RPMI7951 (cell line): ENCODE measurements at regions not wholly inside any gene's neighbourhood (a gene's known extent, or its start where the extent isn't known, plus 50 kb on each side); places are given as distances from the start of the nearest gene placed in this dataset.
"Not testable (repeated sequence)": the region's sequence is repeated elsewhere in the genome, so short reads cannot be mapped to it uniquely, and the experiment has no call there.

Experiments
- DNase-seq: peaks from one replicate; pipeline ENCODE4 v3.0.0-alpha.2; 2012; ENCODE audit warnings: low read depth

- no peak for DNase-seq
Observed at GRCh38 chr5:106818552-106818951, 852.2 kb downstream of the EFNA5 start.

- no peak for DNase-seq
Observed at GRCh38 chr5:106814961-106815360, 855.8 kb downstream of the EFNA5 start.

- DNase-seq: no peak
Observed at GRCh38 chr5:106801554-106801953, 869.2 kb downstream of the EFNA5 start.

GRCh38 chr5:106797996-106798395, 872.7 kb downstream of the EFNA5 start:
- no peak for DNase-seq

- DNase-seq: no peak
Observed at GRCh38 chr5:106796081-106796480, 874.7 kb downstream of the EFNA5 start.

GRCh38 chr5:106784846-106785245, 885.9 kb downstream of the EFNA5 start:
- no peak for DNase-seq

- no peak for DNase-seq
Observed at GRCh38 chr5:106780355-106780754, 890.4 kb downstream of the EFNA5 start.

- not testable (repeated sequence) for DNase-seq
Observed at GRCh38 chr5:106776515-106776914, 894.2 kb downstream of the EFNA5 start.

GRCh38 chr5:106768392-106768791, 902.3 kb downstream of the EFNA5 start:
- no peak for DNase-seq

- no peak for DNase-seq
Observed at GRCh38 chr5:106766916-106767315, 903.8 kb downstream of the EFNA5 start.

- peak; percentile 3 for DNase-seq
Observed at GRCh38 chr5:106759581-106759980, 911.2 kb downstream of the EFNA5 start.

GRCh38 chr5:106759152-106759551, 911.6 kb downstream of the EFNA5 start:
- DNase-seq: no peak

GRCh38 chr5:106757672-106758071, 913.1 kb downstream of the EFNA5 start:
- DNase-seq: no peak

GRCh38 chr5:106755789-106756188, 914.9 kb downstream of the EFNA5 start:
- no peak for DNase-seq

- no peak for DNase-seq
Observed at GRCh38 chr5:106755066-106755465, 915.7 kb downstream of the EFNA5 start.

GRCh38 chr5:106749826-106750225, 920.9 kb downstream of the EFNA5 start:
- DNase-seq: no peak

GRCh38 chr5:106739127-106739526, 931.6 kb downstream of the EFNA5 start:
- no peak for DNase-seq

- no peak for DNase-seq
Observed at GRCh38 chr5:106737111-106737510, 933.6 kb downstream of the EFNA5 start.

- no peak for DNase-seq
Observed at GRCh38 chr5:106732624-106733023, 938.1 kb downstream of the EFNA5 start.

- DNase-seq: no peak
Observed at GRCh38 chr5:106730912-106731311, 939.8 kb downstream of the EFNA5 start.

- DNase-seq: no peak
Observed at GRCh38 chr5:106730506-106730905, 940.2 kb downstream of the EFNA5 start.

- no peak for DNase-seq
Observed at GRCh38 chr5:106728208-106728607, 942.5 kb downstream of the EFNA5 start.

- DNase-seq: no peak
Observed at GRCh38 chr5:106727071-106727470, 943.7 kb downstream of the EFNA5 start.

GRCh38 chr5:106720367-106720766, 950.4 kb downstream of the EFNA5 start:
- DNase-seq: no peak

- no peak for DNase-seq
Observed at GRCh38 chr5:106699796-106700195, 970.9 kb downstream of the EFNA5 start.
